GM19372 (cell line): ENCODE measurements at regions not wholly inside any gene's neighbourhood (a gene's known extent, or its start where the extent isn't known, plus 50 kb on each side); places are given as distances from the start of the nearest gene placed in this dataset.

ENCODE experiments used
- ATAC-seq: cut with Tn5 transposase; IDR thresholded peaks from one replicate; pipeline ENCODE4 v1.9.1; 2021; ENCODE audit warnings: mild to moderate bottlenecking, low read depth, moderate library complexity; ENCODE audit not compliant: unreplicated experiment

GRCh38 chr20:53707371-53708055, 113.9 kb upstream of the ZNF217 start:
- ATAC-seq, result peak; percentile 34

GRCh38 chr20:53706466-53707370, 113.1 kb upstream of the ZNF217 start:
- peak; percentile 40 for ATAC-seq

- ATAC-seq, result no peak
Measured at GRCh38 chr20:53706008-53706465, 112.4 kb upstream of the ZNF217 start.

- no peak for ATAC-seq
Measured at GRCh38 chr20:53702617-53703016, 109.0 kb upstream of the ZNF217 start.

- no peak for ATAC-seq
Measured at GRCh38 chr20:53699906-53700305, 106.3 kb upstream of the ZNF217 start.

GRCh38 chr20:53699085-53699674, 105.5 kb upstream of the ZNF217 start:
- no peak for ATAC-seq

GRCh38 chr20:53698371-53698978, 104.8 kb upstream of the ZNF217 start:
- ATAC-seq, result no peak

GRCh38 chr20:53695797-53696527, 102.3 kb upstream of the ZNF217 start:
- ATAC-seq, result no peak

- ATAC-seq, result no peak
Measured at GRCh38 chr20:53693262-53693871, 99.7 kb upstream of the ZNF217 start.

GRCh38 chr20:53692465-53693067, 98.9 kb upstream of the ZNF217 start:
- no peak for ATAC-seq

GRCh38 chr20:53691811-53692192, 98.2 kb upstream of the ZNF217 start:
- no peak for ATAC-seq

- ATAC-seq, result no peak
Measured at GRCh38 chr20:53691060-53691810, 97.6 kb upstream of the ZNF217 start.

- no peak for ATAC-seq
Measured at GRCh38 chr20:53688085-53688484, 94.4 kb upstream of the ZNF217 start.

- ATAC-seq, result no peak
Measured at GRCh38 chr20:53685070-53685595, 91.5 kb upstream of the ZNF217 start.

- ATAC-seq, result no peak
Measured at GRCh38 chr20:53683506-53683905, 89.9 kb upstream of the ZNF217 start.

- ATAC-seq, result no peak
Measured at GRCh38 chr20:53681352-53682212, 87.9 kb upstream of the ZNF217 start.

GRCh38 chr20:53679597-53680309, 86.1 kb upstream of the ZNF217 start:
- ATAC-seq, result no peak
